ENCODE measurements at regions not wholly inside any gene's neighbourhood (a gene's known extent, or its start where the extent isn't known, plus 50 kb on each side); places are given as distances from the start of the nearest gene placed in this dataset.

DNA sequence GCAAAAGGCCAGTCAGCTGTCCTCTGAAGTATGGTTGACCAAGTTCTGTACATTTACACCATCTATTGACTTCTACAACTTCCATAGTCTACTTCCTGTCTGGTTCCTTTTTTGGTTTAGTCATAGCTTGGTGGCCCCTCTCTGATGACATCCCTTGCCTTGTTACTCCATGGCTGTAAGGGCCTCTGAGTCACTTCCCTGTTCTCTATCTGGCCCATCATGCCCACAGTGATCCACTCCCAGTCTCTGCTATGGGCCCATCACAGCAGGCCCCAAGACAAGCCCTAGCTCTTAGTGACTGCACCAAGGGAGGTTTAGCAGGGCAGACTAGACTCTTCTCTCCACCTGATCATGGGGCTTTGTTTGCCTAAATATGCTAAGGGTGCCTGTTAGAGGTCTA, 441.6 kb downstream of the HACE1 start:
- ChIA-PET CTCF (no interaction called here), POLR2A (no interaction called here)
- Histone ChIP-seq H3K79me2 (ENCODE audit: control insufficient read depth, insufficient read depth, low read length) (no peaks in the 10 kb centered on the region), H4K20me1 (replicated peaks; ENCODE audit: control insufficient read depth, extremely low read depth, insufficient read depth, low read length) (no peaks in the 10 kb centered on the region), H3K4me2 (ENCODE audit: insufficient read depth, low read length) (no peak overlapping the region), H3K27me3 (ENCODE audit: control insufficient read depth in 2 of 2, insufficient read depth in 2 of 2, low read length in 2 of 2) (no peaks in the 10 kb centered on the region), H3K36me3 (ENCODE audit: control insufficient read depth in 2 of 2, extremely low read depth in 1 of 2, insufficient read depth in 2 of 2, low read length in 2 of 2) (no peaks in the 10 kb centered on the region), H3K9me3 (replicated peaks; ENCODE audit: control insufficient read depth, insufficient read depth, low read length) (no peaks in the 10 kb centered on the region), H3K9ac (replicated peaks; ENCODE audit: extremely low read depth, insufficient read depth, low read length) (no peak overlapping the region), H3K4me3 (replicated peaks in 1 of 3; ENCODE audit: insufficient read depth in 1 of 3, low read depth in 1 of 3, low read length in 3 of 3) (no peak overlapping the region), H3K27ac (ENCODE audit: insufficient read depth, low read depth, low read length) (no peak overlapping the region), H3K9me1 (replicated peaks; ENCODE audit: control insufficient read depth, extremely low read depth, insufficient read depth, low read length) (no peaks in the 10 kb centered on the region), H2AFZ (ENCODE audit: low read depth, low read length) (no peak overlapping the region), H3K4me1 (ENCODE audit: control insufficient read depth, extremely low read depth, insufficient read depth, low read length) (no peaks in the 10 kb centered on the region)
- DNase-seq (ENCODE audit: low read depth, low spot score) = no peak
- dilution Hi-C loops (cut with MboI; ENCODE audit: extremely low pct_ligation_motif_present, low sequenced_read_pairs) (no loop called here), intact Hi-C loops (cut with micrococcal nuclease) (no loop called here)
- no TSS peak for BruUV-seq (replicated peaks)
- TF ChIP-seq, protein P1, sequence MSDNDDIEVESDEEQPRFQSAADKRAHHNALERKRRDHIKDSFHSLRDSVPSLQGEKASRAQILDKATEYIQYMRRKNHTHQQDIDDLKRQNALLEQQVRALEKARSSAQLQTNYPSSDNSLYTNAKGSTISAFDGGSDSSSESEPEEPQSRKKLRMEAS (IDR thresholded peaks at IDR 0.05; ENCODE audit: insufficient read depth, insufficient read length) = no peak
- TF ChIP-seq, protein P2, sequence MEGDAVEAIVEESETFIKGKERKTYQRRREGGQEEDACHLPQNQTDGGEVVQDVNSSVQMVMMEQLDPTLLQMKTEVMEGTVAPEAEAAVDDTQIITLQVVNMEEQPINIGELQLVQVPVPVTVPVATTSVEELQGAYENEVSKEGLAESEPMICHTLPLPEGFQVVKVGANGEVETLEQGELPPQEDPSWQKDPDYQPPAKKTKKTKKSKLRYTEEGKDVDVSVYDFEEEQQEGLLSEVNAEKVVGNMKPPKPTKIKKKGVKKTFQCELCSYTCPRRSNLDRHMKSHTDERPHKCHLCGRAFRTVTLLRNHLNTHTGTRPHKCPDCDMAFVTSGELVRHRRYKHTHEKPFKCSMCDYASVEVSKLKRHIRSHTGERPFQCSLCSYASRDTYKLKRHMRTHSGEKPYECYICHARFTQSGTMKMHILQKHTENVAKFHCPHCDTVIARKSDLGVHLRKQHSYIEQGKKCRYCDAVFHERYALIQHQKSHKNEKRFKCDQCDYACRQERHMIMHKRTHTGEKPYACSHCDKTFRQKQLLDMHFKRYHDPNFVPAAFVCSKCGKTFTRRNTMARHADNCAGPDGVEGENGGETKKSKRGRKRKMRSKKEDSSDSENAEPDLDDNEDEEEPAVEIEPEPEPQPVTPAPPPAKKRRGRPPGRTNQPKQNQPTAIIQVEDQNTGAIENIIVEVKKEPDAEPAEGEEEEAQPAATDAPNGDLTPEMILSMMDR (IDR thresholded peaks at IDR 0.05; ENCODE audit: extremely low read depth in 1 of 2, insufficient read depth in 1 of 2, low read depth in 1 of 2, low read length in 2 of 2) = no peak
- TF ChIP-seq FOS (IDR thresholded peaks at IDR 0.05; ENCODE audit: borderline replicate concordance, insufficient read depth, low read length) (no peak), EZH2 (IDR thresholded peaks at IDR 0.05; ENCODE audit: borderline replicate concordance, low read depth, low read length, severe bottlenecking) (no peak), MYC (IDR thresholded peaks at IDR 0.05; ENCODE audit: low read depth, low read length) (no peak), JUN (IDR thresholded peaks at IDR 0.05; ENCODE audit: borderline replicate concordance, insufficient read depth, insufficient read length, low read depth) (no peak), GATA2 (IDR thresholded peaks at IDR 0.05; ENCODE audit: insufficient read depth, insufficient read length, low read depth, low read length) (no peak), POLR2A (IDR thresholded peaks at IDR 0.05; ENCODE audit: low read depth, low read length) (no peak), POLR2AphosphoS5 (IDR thresholded peaks at IDR 0.05; ENCODE audit: insufficient read depth, low read depth, low read length) (no peak)
- no peak for FAIRE-seq

Data from endothelial cell of umbilical vein (primary cell).